ENCODE measurements at regions not wholly inside any gene's neighbourhood (a gene's known extent, or its start where the extent isn't known, plus 50 kb on each side); places are given as distances from the start of the nearest gene placed in this dataset.

DNA sequence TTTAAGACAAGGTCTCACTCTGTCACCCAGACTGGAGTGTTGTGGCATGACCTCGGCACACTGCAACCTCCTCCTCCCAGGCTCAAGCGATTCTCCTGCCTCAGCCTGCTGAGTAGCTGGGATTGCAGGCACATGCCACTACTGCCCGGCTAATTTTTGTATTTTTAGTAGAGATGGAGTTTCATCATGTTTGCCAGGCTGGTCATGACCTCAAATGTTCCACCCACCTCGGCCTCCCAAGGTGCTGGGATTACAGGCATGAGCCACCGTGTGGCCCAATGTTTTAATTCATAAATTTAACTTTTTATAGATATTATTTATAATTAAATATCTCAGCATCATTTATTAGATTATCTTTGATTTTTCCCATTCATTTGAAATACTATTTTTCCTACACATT lies 658.0 kb upstream of the NRG3 start:
- Histone ChIP-seq H3K4me1 (ENCODE audit: control insufficient read depth, extremely low read depth, insufficient read depth, low read length) (no peaks in the 10 kb centered on the region), H4K20me1 (ENCODE audit: control insufficient read depth, extremely low read depth, insufficient read depth, low read length) (no peaks in the 10 kb centered on the region), H3K4me2 (ENCODE audit: extremely low read depth, insufficient read depth, low read length) (no peak overlapping the region), H3K4me3 (replicated peaks in 1 of 4; ENCODE audit: control extremely low read depth in 1 of 4, insufficient read depth in 1 of 4, low read depth in 3 of 4, low read length in 4 of 4) (no peak overlapping the region), H3K9ac (ENCODE audit: insufficient read depth, low read length) (no peak overlapping the region), H2AFZ (ENCODE audit: low read length) (no peak overlapping the region), H3K27ac (ENCODE audit: insufficient read depth, low read length) (no peak overlapping the region), H3K9me3 (ENCODE audit: control insufficient read depth, insufficient read depth, low read depth, low read length) (no peaks in the 10 kb centered on the region), H3K36me3 (ENCODE audit: control insufficient read depth, insufficient read depth, low read length) (no peaks in the 10 kb centered on the region), H3K79me2 (ENCODE audit: control insufficient read depth, insufficient read depth, low read length) (no peaks in the 10 kb centered on the region), H3K27me3 (ENCODE audit: control insufficient read depth, insufficient read depth, low read length) (no peaks in the 10 kb centered on the region)
- no peak for DNase-seq (ENCODE audit: low read depth in 2 of 2)
- TF ChIP-seq, protein P1, sequence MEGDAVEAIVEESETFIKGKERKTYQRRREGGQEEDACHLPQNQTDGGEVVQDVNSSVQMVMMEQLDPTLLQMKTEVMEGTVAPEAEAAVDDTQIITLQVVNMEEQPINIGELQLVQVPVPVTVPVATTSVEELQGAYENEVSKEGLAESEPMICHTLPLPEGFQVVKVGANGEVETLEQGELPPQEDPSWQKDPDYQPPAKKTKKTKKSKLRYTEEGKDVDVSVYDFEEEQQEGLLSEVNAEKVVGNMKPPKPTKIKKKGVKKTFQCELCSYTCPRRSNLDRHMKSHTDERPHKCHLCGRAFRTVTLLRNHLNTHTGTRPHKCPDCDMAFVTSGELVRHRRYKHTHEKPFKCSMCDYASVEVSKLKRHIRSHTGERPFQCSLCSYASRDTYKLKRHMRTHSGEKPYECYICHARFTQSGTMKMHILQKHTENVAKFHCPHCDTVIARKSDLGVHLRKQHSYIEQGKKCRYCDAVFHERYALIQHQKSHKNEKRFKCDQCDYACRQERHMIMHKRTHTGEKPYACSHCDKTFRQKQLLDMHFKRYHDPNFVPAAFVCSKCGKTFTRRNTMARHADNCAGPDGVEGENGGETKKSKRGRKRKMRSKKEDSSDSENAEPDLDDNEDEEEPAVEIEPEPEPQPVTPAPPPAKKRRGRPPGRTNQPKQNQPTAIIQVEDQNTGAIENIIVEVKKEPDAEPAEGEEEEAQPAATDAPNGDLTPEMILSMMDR (conservative IDR thresholded peaks at IDR 0.05 in 1 of 2, IDR thresholded peaks at IDR 0.05 in 1 of 2; ENCODE audit: low read depth in 1 of 2, low read length in 2 of 2): no peak

DNA sequence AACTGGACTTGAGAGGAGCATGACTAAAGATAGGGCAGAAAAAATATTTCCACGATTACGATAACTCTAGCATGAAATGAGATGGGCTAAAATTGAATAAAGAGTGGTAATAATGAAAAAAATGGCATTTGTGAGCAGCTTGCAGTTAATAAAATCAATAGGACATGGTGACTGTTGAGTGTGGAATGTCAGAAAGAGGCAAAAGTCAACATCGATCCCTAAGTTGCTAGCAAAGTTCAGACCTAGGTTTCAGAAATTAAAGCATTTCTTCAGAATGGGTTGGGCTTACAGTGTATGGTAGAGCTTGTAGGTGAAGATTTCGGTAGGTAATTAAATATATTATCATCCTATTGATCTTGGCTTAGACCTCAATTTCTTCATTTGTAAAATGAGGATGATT lies 656.7 kb upstream of the NRG3 start:
- no peak overlapping the region for H2AFZ ChIP-seq (ENCODE audit: low read length)
- H3K27ac ChIP-seq (ENCODE audit: insufficient read depth, low read length): no peak overlapping the region
- H3K27me3 ChIP-seq (ENCODE audit: control insufficient read depth, insufficient read depth, low read length): no peaks in the 10 kb centered on the region
- no peak overlapping the region for H3K4me3 ChIP-seq (replicated peaks in 1 of 4; ENCODE audit: control extremely low read depth in 1 of 4, insufficient read depth in 1 of 4, low read depth in 3 of 4, low read length in 4 of 4)
- no peak overlapping the region for H3K9ac ChIP-seq (ENCODE audit: insufficient read depth, low read length)
- H4K20me1 ChIP-seq (ENCODE audit: control insufficient read depth, extremely low read depth, insufficient read depth, low read length): no peaks in the 10 kb centered on the region
- no peak overlapping the region for H3K4me2 ChIP-seq (ENCODE audit: extremely low read depth, insufficient read depth, low read length)
- no peaks in the 10 kb centered on the region for H3K36me3 ChIP-seq (ENCODE audit: control insufficient read depth, insufficient read depth, low read length)
- no peaks in the 10 kb centered on the region for H3K9me3 ChIP-seq (ENCODE audit: control insufficient read depth, insufficient read depth, low read depth, low read length)
- H3K79me2 ChIP-seq (ENCODE audit: control insufficient read depth, insufficient read depth, low read length): no peaks in the 10 kb centered on the region
- no peak for DNase-seq (ENCODE audit: low read depth in 2 of 2)
- TF ChIP-seq EZH2 (IDR thresholded peaks at IDR 0.05; ENCODE audit: low read length, missing control alignments): no peak
- TF ChIP-seq, protein P1 (conservative IDR thresholded peaks at IDR 0.05 in 1 of 2, IDR thresholded peaks at IDR 0.05 in 1 of 2; ENCODE audit: low read depth in 1 of 2, low read length in 2 of 2): no peak
- H3K4me1 ChIP-seq (ENCODE audit: control insufficient read depth, extremely low read depth, insufficient read depth, low read length): no peaks in the 10 kb centered on the region

- DNase-seq (ENCODE audit: low read depth in 2 of 2): no peak
- H3K4me1 ChIP-seq (ENCODE audit: control insufficient read depth, extremely low read depth, insufficient read depth, low read length): no peaks in the 10 kb centered on the region
- no peaks in the 10 kb centered on the region for H3K36me3 ChIP-seq (ENCODE audit: control insufficient read depth, insufficient read depth, low read length)
- no peaks in the 10 kb centered on the region for H3K79me2 ChIP-seq (ENCODE audit: control insufficient read depth, insufficient read depth, low read length)
- H4K20me1 ChIP-seq (ENCODE audit: control insufficient read depth, extremely low read depth, insufficient read depth, low read length): no peaks in the 10 kb centered on the region
- no peaks in the 10 kb centered on the region for H3K9me3 ChIP-seq (ENCODE audit: control insufficient read depth, insufficient read depth, low read depth, low read length)
- no peak for TF ChIP-seq EZH2 (IDR thresholded peaks at IDR 0.05; ENCODE audit: low read length, missing control alignments)
- TF ChIP-seq, protein P1 (conservative IDR thresholded peaks at IDR 0.05 in 1 of 2, IDR thresholded peaks at IDR 0.05 in 1 of 2; ENCODE audit: low read depth in 1 of 2, low read length in 2 of 2): no peak
- no peak overlapping the region for H2AFZ ChIP-seq (ENCODE audit: low read length)
- no peak overlapping the region for H3K4me2 ChIP-seq (ENCODE audit: extremely low read depth, insufficient read depth, low read length)
- H3K9ac ChIP-seq (ENCODE audit: insufficient read depth, low read length): no peak overlapping the region
- no peak overlapping the region for H3K4me3 ChIP-seq (replicated peaks in 1 of 4; ENCODE audit: control extremely low read depth in 1 of 4, insufficient read depth in 1 of 4, low read depth in 3 of 4, low read length in 4 of 4)
- no peak overlapping the region for H3K27ac ChIP-seq (ENCODE audit: insufficient read depth, low read length)
- H3K27me3 ChIP-seq (ENCODE audit: control insufficient read depth, insufficient read depth, low read length): no peaks in the 10 kb centered on the region
Observed at GRCh38 chr10:81219758-81220157, 655.2 kb upstream of the NRG3 start.

Data from fibroblast of lung (primary cell).